Heart left ventricle (tissue), 13 donors: ENCODE measurements at regions not wholly inside any gene's neighbourhood (a gene's known extent, or its start where the extent isn't known, plus 50 kb on each side); places are given as distances from the start of the nearest gene placed in this dataset.

ENCODE experiments used
- CTCF ChIP-seq, 12 donors: fragments of 200-600 bp; sonication (generic) in 4 of 12; IDR thresholded peaks; one replicate each; pipeline versions ENCODE4 v1.5.0 to v1.8.0; 2018 to 2022; ENCODE audit warnings: antibody characterized with exemption in 12 of 12, mild to moderate bottlenecking in 5 of 12
- POLR2A ChIP-seq, 2 donors: fragments of 450-650 bp; IDR thresholded peaks; one replicate each; pipeline ENCODE4 v1.6.1; 2017; ENCODE audit warnings: antibody characterized with exemption in 2 of 2, mild to moderate bottlenecking in 2 of 2, moderate library complexity in 2 of 2
- donor health status: ischemic (EF 13 %, LVEDD 7.1; RV severe dilation, severe dysfunction).
- donor health status: DM: no; HTN: yes; CAD: no.
- donor health status: DM: no; HTN: no; CAD: no.
- donor health status: ischemic (EF 25% LVEDD 6.9; RV normal size, moderate dysfunction).
- donor health status: ischemic (EF 25% LVEDD 5.7; RV mildly dilated, moderate dysfunction).
- donor health status: ischemic (EF 35%, LVEDD 5.7; RV mildly dilated, moderate dysfunction).
- donor health status: nonischemic (EF 11% LVEDD 7.7; RV severe dilation, severe dysfunction).
- donor health status: DM: yes; HTN: yes; CAD: no.
- donor health status: PGD.
- donor health status: ischemic (EF 29% LVEDD 5.4; RV normal size, mild dysfunction).
- donor health status: nonischemic (EF 23%, LVEDD 6.1; RV moderate dilation, normal function).

GRCh38 chrX:97849951-97850350 lies 966.2 kb downstream of the RPA4 start:
- TF ChIP-seq CTCF (IDR thresholded peaks at IDR 0.05) (no peak), POLR2A (IDR thresholded peaks at IDR 0.05) (no peak)
